Sigmoid colon (tissue), 4 donors: ENCODE measurements at regions not wholly inside any gene's neighbourhood (a gene's known extent, or its start where the extent isn't known, plus 50 kb on each side); places are given as distances from the start of the nearest gene placed in this dataset.

Experiments used
- CTCF ChIP-seq, 4 experiments: fragments of 450-650 bp in 3 of 4; fragments of 200-600 bp in 1 of 4; IDR thresholded peaks; one replicate each; pipeline ENCODE4 v1.5.1; 2016 to 2019; ENCODE audit warnings: antibody characterized with exemption in 4 of 4, mild to moderate bottlenecking in 3 of 4, moderate library complexity in 2 of 4
- EP300 ChIP-seq, 4 donors: sonication (generic); formaldehyde crosslinking; IDR thresholded peaks; one replicate each; pipeline ENCODE4 v1.6.1; 2017; ENCODE audit warnings: antibody characterized with exemption in 4 of 4
- POLR2A ChIP-seq, 2 donors: fragments of 450-650 bp; IDR thresholded peaks; one replicate each; pipeline ENCODE4 v1.6.1; 2016; ENCODE audit warnings: antibody characterized with exemption in 2 of 2, mild to moderate bottlenecking in 2 of 2, moderate library complexity in 2 of 2
- POLR2AphosphoS5 ChIP-seq, 4 donors: sonication (generic); formaldehyde crosslinking; IDR thresholded peaks; one replicate each; pipeline ENCODE4 v1.6.1; 2017; ENCODE audit warnings: antibody characterized with exemption in 4 of 4

GRCh38 chr18:5768454-5768853 lies 126.9 kb downstream of the TMEM200C start:
- TF ChIP-seq CTCF (IDR thresholded peaks at IDR 0.05) (no peak), POLR2AphosphoS5 (IDR thresholded peaks at IDR 0.05) (no peak), POLR2A (IDR thresholded peaks at IDR 0.05) (no peak), EP300 (IDR thresholded peaks at IDR 0.05) (no peak)
